ENCODE measurements at regions not wholly inside any gene's neighbourhood (a gene's known extent, or its start where the extent isn't known, plus 50 kb on each side); places are given as distances from the start of the nearest gene placed in this dataset.

GRCh38 chr16:22668318-22668717 is 145.6 kb upstream of the HS3ST2 start:
- TF ChIP-seq CEBPB (IDR thresholded peaks at IDR 0.05; ENCODE audit: low read depth, low read length), result no peak
- TF ChIP-seq FOS (IDR thresholded peaks at IDR 0.05; ENCODE audit: low read depth, low read length), result no peak
- no peak for TF ChIP-seq NFE2L2 (IDR thresholded peaks at IDR 0.05; ENCODE audit: low read depth, low read length)
- TF ChIP-seq MXI1 (IDR thresholded peaks at IDR 0.05; ENCODE audit: borderline replicate concordance, low read depth, low read length), result no peak
- TF ChIP-seq RCOR1 (IDR thresholded peaks at IDR 0.05; ENCODE audit: insufficient replicate concordance, low read length), result no peak
- TF ChIP-seq CHD1 (IDR thresholded peaks at IDR 0.05; ENCODE audit: low read depth, low read length), result no peak
- TF ChIP-seq, protein P1, sequence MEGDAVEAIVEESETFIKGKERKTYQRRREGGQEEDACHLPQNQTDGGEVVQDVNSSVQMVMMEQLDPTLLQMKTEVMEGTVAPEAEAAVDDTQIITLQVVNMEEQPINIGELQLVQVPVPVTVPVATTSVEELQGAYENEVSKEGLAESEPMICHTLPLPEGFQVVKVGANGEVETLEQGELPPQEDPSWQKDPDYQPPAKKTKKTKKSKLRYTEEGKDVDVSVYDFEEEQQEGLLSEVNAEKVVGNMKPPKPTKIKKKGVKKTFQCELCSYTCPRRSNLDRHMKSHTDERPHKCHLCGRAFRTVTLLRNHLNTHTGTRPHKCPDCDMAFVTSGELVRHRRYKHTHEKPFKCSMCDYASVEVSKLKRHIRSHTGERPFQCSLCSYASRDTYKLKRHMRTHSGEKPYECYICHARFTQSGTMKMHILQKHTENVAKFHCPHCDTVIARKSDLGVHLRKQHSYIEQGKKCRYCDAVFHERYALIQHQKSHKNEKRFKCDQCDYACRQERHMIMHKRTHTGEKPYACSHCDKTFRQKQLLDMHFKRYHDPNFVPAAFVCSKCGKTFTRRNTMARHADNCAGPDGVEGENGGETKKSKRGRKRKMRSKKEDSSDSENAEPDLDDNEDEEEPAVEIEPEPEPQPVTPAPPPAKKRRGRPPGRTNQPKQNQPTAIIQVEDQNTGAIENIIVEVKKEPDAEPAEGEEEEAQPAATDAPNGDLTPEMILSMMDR (conservative IDR thresholded peaks at IDR 0.05; ENCODE audit: low read depth, low read length), result no peak
- no peak for TF ChIP-seq MAFK (IDR thresholded peaks at IDR 0.05; ENCODE audit: low read depth, low read length)
- no peak for TF ChIP-seq RFX5 (IDR thresholded peaks at IDR 0.05; ENCODE audit: low read depth, low read length)
- no peak for TF ChIP-seq BHLHE40 (IDR thresholded peaks at IDR 0.05; ENCODE audit: low read depth, low read length)
- TF ChIP-seq, protein P2, sequence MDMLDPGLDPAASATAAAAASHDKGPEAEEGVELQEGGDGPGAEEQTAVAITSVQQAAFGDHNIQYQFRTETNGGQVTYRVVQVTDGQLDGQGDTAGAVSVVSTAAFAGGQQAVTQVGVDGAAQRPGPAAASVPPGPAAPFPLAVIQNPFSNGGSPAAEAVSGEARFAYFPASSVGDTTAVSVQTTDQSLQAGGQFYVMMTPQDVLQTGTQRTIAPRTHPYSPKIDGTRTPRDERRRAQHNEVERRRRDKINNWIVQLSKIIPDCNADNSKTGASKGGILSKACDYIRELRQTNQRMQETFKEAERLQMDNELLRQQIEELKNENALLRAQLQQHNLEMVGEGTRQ (IDR thresholded peaks at IDR 0.05; ENCODE audit: low read depth, low read length), result no peak
- no peak for TF ChIP-seq RAD21 (IDR thresholded peaks at IDR 0.05; ENCODE audit: low read length)
- no peak for TF ChIP-seq SMC3 (IDR thresholded peaks at IDR 0.05; ENCODE audit: low read depth, low read length)
- TF ChIP-seq POLR2A (IDR thresholded peaks at IDR 0.05; ENCODE audit: low read depth, low read length), result no peak
- TF ChIP-seq ELK1 (IDR thresholded peaks at IDR 0.05; ENCODE audit: borderline replicate concordance, low read depth, low read length), result no peak
- Histone ChIP-seq H2AK9ac (replicated peaks; ENCODE audit: low read depth, low read length, poor library complexity) (no peak overlapping the region), H3K18ac (ENCODE audit: low read depth, low read length) (no peak overlapping the region), H2BK20ac (ENCODE audit: low read depth, low read length) (no peak overlapping the region), H3K23ac (ENCODE audit: low read depth, low read length) (no peak overlapping the region), H3K4me1 (ENCODE audit: control insufficient read depth, insufficient read depth, low read length) (no peaks in the 10 kb centered on the region), H3K9me3 (ENCODE audit: control insufficient read depth, insufficient read depth, low read length) (no peaks in the 10 kb centered on the region; the same call in 1 of the 2 replicates), H3K27ac (ENCODE audit: insufficient read depth, low read length) (no peak overlapping the region), H4K20me1 (ENCODE audit: insufficient read depth, low read length) (no peaks in the 10 kb centered on the region), H3K9me1 (ENCODE audit: insufficient read depth, low read length) (no peaks in the 10 kb centered on the region), H3K79me1 (ENCODE audit: low read depth in 1 of 2, low read length in 2 of 2) (no peaks in the 10 kb centered on the region), H3K4ac (ENCODE audit: low read depth, low read length) (no peak overlapping the region), H4K8ac (ENCODE audit: low read depth in 2 of 2, low read length in 2 of 2) (no peak overlapping the region), H3K36me3 (ENCODE audit: control insufficient read depth, insufficient read depth, low read length) (no peaks in the 10 kb centered on the region), H4K5ac (ENCODE audit: low read depth, low read length) (no peak overlapping the region), H3K4me3 (ENCODE audit: insufficient read depth, low read depth, low read length) (no peak overlapping the region), H2BK15ac (ENCODE audit: low read depth, low read length) (no peak overlapping the region), H2BK5ac (ENCODE audit: low read depth, low read length, poor library complexity, severe bottlenecking) (no peak overlapping the region), H3K4me2 (ENCODE audit: low read depth, low read length) (no peak overlapping the region), H2BK120ac (ENCODE audit: low read depth, low read length) (no peak overlapping the region), H3K56ac (ENCODE audit: extremely low read depth, insufficient read depth, low read length) (no peak overlapping the region), H3K27me3 (ENCODE audit: control insufficient read depth, insufficient read depth, low read length) (peaks cover 23% of the 10 kb centered on the region), H4K91ac (ENCODE audit: insufficient read depth, low read depth, low read length) (no peak overlapping the region), H3K9ac (ENCODE audit: low read depth, low read length) (no peak overlapping the region), H3K14ac (replicated peaks; ENCODE audit: low read depth, low read length) (no peak overlapping the region), H2AFZ (replicated peaks; ENCODE audit: low read length, poor library complexity) (no peak overlapping the region), H2AK5ac (ENCODE audit: low read depth, low read length) (no peak overlapping the region)
- intact Hi-C loops (cut with micrococcal nuclease), result no loop called here
- DNase-seq, result no peak
- BruUV-seq (replicated peaks), result no TSS peak
- CTCF ChIA-PET, result no interaction called here
- no CpG with 5 or more reads among the region's 3 CpGs for WGBS, 2 experiments (ENCODE audit: extremely low coverage in 2 of 2, insufficient read length in 1 of 2)
- dilution Hi-C loops (cut with HindIII; ENCODE audit: low sequenced_read_pairs, unreplicated experiment), result no loop called here
- ATAC-seq (ENCODE audit: low read depth), result no peak
- in situ Hi-C loops (cut with MboI; ENCODE audit: low sequenced_read_pairs), result no loop called here
- POLR2A ChIA-PET (ENCODE audit: unreplicated experiment), result no interaction called here
